GM18517 (cell line): ENCODE measurements at regions not wholly inside any gene's neighbourhood (a gene's known extent, or its start where the extent isn't known, plus 50 kb on each side); places are given as distances from the start of the nearest gene placed in this dataset.
"Not testable (repeated sequence)": the region's sequence is repeated elsewhere in the genome, so short reads cannot be mapped to it uniquely, and the experiment has no call there.

Experiments used
- ATAC-seq: cut with Tn5 transposase; IDR thresholded peaks from one replicate; pipeline ENCODE4 v1.9.1; 2021; ENCODE audit warnings: mild to moderate bottlenecking, moderate library complexity; ENCODE audit not compliant: unreplicated experiment

- ATAC-seq: not testable (repeated sequence)
Measured at GRCh38 chr13:86253497-86253896, 454.3 kb upstream of the SLITRK6 start.

- not testable (repeated sequence) for ATAC-seq
Measured at GRCh38 chr13:86255820-86256219, 456.6 kb upstream of the SLITRK6 start.

- ATAC-seq: no peak
Measured at GRCh38 chr13:86269511-86269910, 470.3 kb upstream of the SLITRK6 start.

DNA sequence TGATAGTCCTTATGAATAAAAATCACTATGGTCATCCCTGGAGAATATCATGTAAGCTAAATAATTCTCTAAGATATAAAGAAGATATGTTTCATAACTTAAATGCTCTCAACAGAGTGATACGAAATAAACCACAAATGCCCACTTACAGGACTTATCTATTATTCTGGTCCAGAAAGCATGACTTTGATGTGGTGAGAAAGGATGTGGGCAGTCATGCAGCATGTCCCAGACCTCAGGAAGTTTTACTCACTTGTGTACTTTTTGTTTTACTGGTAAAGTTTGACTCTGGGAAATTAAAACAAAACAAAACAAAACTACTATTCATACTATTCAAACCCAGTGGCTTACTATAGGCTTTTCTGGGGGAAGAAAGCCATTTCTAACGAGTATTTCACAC, 483.2 kb upstream of the SLITRK6 start:
- ATAC-seq: no peak

DNA sequence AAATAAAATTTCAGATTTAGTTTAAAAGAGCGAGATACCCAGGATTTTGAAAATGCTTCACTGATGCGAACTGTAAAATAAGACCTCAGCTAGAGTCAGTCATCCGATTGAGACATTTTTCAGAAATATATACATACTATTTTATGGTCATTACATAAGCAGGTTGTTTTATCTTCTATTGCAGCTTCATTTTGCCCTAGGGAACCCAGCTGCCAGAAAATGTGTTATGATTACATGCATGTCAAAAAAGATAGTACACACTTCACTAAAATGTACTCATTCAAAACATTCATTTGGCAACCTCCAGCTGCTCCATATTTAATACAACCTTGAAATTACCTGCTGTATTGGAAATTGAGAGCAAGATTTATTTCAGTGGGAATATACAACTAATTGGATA, 483.8 kb upstream of the SLITRK6 start:
- no peak for ATAC-seq

DNA sequence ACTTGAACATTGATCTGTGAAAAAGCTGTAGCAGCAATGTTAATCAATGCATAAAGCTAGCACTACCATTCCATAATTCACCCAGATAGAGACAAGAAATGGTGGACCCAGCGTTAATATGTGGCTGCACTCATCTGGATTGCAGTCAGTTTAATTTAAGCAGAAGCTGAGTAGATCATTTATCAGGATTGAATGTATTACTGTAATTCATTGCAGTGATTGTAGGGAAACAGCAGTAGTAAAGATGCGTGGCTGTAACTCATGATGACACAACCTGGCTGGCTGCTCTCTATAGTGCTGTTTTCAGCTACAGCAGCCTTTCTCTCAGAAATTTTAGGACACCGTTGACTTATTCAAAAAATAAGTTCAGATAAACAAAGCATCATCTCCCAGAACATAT, 499.5 kb upstream of the SLITRK6 start:
- ATAC-seq: no peak

DNA sequence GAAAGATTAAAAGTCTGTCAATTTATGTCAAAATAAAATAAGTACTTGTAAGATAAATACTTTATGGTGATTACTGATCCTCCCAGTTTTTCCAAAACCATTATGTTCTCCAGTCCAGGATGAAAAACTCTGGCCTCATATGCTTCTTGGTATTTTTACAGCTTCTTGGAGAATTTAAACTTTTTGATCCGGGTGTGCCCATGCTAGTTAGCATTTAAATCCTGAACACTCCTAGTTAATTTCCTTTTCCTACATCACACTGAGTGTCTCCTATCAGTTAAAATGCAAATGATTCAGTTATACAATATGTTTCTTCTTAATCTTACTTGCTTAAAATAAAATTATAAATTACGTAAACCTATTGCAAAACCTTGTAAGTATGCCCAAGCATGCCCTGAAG, 499.9 kb upstream of the SLITRK6 start:
- no peak for ATAC-seq

- ATAC-seq: no peak
Measured at GRCh38 chr13:86309881-86310280, 510.7 kb upstream of the SLITRK6 start.

- no peak for ATAC-seq
Measured at GRCh38 chr13:86313421-86313820, 514.2 kb upstream of the SLITRK6 start.

GRCh38 chr13:86318450-86318849, 519.2 kb upstream of the SLITRK6 start:
- no peak for ATAC-seq

DNA sequence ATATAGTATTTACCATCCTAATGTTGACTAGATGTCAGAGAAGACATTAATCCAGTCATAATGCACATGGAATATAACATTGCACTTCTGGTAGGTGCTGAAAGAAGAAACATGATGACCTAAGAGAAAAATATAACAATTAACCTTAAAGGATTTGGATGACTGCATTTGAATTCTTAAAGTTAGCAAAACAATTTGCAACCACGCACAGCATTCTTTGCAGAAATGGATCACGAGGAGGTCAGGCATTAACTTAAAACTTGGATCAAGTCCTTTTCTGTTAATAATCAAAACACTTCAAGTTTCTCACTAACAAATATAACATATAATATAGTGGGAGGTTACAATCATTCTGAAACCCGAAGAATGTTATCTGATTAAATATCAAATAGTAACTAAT, 525.0 kb upstream of the SLITRK6 start:
- ATAC-seq: no peak

DNA sequence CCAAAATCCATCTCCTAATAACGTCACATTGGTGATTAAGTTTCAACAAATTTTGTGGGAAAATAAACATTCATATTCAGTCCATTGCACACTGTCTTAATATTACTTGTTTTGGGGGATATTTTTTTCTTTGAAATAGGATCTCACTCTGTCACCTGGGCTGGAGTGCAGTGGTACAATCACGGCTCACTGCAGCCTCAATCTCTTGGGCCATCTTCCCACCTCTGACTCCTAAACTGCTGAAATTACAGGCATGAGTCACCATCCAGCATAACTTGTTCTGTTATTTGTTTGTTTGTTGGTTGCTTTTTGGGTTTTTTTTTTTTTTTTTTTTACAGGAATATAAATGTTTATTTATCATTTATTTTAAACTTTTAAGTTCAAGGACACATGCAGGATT, 556.1 kb upstream of the SLITRK6 start:
- ATAC-seq: no peak

DNA sequence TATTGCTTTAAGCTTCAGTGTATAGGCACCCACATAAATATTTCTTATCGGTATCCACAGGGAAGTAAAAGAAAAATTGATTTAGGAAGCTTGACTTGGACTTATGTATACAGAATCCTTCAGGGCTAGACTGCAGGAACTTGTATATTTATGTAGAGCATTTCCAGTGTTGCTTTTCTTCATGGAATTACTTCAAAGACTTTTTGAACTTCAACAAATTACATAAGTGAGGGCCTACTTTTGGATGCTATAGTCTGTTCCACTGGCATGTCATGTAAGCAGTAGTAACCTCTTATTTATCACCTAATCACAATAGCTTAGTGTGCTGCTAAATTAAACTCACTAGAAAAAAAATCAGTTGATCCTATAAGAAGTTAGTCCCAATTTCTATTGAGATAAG, 557.9 kb upstream of the SLITRK6 start:
- ATAC-seq: no peak

DNA sequence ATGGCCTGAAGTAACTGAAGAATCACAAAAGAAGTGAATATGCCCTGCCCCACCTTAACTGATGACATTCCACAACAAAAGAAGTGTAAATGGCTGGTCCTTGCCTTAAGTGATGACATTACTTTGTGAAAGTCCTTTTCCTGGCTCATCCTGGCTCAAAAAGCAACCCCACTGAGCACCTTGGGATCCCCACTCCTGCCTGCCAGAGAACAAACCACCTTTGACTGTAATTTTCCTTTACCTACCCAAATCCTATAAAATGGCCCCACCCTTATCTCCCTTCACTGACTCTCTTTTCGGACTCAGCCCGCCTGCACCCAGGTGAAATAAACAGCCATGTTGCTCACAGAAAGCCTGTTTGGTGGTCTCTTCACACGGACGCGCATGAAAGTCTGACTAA, 564.5 kb upstream of the SLITRK6 start:
- not testable (repeated sequence) for ATAC-seq

GRCh38 chr13:86368924-86369323, 569.7 kb upstream of the SLITRK6 start:
- no peak for ATAC-seq

- no peak for ATAC-seq
Measured at GRCh38 chr13:86377451-86377850, 578.2 kb upstream of the SLITRK6 start.

DNA sequence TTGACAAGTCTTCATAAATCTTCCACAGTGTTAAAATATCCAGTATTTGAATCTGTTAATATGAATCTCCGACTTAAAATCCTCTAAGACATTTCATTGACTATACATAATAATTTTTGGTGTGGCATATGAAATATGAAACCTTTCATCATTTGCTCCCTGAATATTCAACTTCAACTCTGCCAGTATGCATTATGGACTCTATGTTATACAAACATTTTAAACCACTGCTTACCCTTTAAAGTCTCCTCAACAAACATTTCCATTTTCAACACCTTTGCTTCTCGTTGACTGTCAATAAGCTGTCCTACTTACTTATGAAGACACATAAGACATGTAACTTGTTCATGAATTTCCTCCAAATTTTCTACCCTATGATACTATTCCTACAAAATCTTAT, 579.4 kb upstream of the SLITRK6 start:
- ATAC-seq: no peak

DNA sequence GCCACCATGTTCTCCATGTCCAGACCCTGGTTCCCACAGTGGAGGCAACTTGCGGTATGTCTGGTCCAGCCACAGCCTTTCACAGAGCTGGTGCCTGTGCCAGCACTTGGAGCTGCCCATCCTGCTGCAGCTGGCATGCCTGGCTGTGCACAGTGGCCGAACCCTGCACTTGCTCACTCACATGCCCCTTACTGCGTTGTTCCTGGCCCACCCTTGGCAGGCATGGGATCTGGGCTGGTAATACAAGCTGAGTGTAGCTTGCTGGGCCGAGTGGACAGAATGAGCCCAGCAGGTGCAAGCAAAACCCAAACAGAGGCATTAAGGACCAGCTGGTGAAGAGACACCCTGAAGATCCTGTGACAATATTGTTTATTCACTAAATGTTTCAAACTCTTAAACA, 583.9 kb upstream of the SLITRK6 start:
- no peak for ATAC-seq

- no peak for ATAC-seq
Measured at GRCh38 chr13:86383561-86383960, 584.3 kb upstream of the SLITRK6 start.

DNA sequence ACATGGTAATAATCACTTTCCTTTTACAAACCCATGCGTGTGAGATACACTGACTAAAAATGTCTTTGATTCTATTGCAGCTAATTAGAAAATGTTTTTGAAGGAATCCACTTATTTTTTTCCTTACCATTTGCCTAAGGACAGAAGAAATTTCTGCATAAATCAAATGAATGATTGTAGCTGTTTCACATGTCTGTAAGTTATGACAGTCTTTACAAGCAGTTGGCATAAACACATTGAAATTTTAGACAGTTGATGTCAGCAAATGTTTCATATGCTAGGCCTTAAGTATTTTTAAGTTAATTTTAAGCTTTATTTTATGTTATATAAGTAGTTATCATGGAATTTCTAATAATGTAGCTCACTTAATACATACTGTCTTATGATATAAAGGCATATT, 598.4 kb upstream of the SLITRK6 start:
- ATAC-seq: no peak

DNA sequence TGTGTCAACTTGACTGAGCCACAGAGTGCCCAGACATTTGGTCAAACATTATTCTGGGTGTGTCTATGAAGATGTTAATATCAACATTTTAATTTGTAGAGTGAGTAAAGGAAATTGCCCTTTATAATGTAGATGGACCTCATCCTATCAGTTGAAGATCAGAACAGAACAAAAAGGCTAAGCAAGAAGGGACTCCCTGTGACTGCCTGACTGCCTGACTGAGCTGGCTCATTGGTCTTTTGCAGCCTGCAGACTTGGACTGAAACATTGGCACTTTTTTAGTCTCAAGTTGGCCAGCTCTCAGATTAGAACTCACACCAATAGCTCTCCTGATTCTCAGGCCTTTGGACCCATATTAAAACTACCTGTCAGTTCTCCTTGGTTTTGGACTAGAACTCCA, 600.4 kb upstream of the SLITRK6 start:
- no peak for ATAC-seq

DNA sequence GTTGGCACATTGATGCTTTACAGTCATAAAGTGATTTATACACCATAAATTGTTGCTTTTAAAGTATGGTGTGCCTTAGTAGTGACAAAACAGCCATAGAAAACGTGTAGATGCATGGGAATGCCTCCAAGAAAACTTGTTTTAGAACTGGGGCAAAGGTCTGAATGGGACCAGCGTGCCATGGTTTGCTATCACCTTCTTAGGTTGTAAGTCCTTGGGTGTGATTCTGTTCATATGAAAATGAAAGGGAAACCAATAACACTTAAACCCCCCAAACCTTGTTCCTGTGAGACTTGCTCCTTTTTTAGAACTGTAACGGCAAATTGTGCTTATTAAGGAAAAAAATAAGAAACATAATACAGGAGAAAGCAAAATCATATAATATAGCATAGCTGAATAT, 603.3 kb upstream of the SLITRK6 start:
- ATAC-seq: no peak

DNA sequence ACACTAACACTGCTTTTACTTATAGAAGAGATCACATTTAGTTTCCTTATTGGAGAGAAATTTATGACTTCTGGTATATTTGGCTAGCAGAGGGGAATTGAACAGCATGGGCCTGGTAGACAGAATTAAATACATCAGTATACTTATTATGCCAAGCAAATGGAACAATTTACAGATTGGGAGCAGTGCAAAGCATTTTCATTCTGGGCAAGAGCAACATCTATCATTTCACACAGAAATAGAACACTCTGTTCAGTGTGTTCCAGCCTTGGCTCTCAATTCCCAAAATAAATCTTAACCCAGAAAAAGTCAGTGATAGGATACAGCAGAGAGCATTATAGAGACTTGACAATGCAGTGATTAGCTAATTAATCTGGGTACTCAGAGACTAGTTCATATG, 604.0 kb upstream of the SLITRK6 start:
- no peak for ATAC-seq
